H9 (cell line): ENCODE measurements at regions not wholly inside any gene's neighbourhood (a gene's known extent, or its start where the extent isn't known, plus 50 kb on each side); places are given as distances from the start of the nearest gene placed in this dataset.

ENCODE experiments used
- DNase-seq: peaks from one replicate; pipeline ENCODE4 v3.0.0-alpha.2; 2017
- H2AFZ ChIP-seq: one replicate; pipeline ENCODE4 v1.6.1; 2013; ENCODE audit warnings: mild to moderate bottlenecking, low read length, control low read depth, moderate library complexity
- H2AK5ac ChIP-seq: 2 replicates; pipeline ENCODE4 v1.6.1; 2013; ENCODE audit warnings: low read length, control low read depth, mixed read lengths; ENCODE audit not compliant: insufficient read length
- H2BK120ac ChIP-seq: one replicate; pipeline ENCODE4 v1.6.1; 2013; ENCODE audit warnings: low read depth, mild to moderate bottlenecking, low read length, control low read depth, inconsistent platforms; ENCODE audit not compliant: poor library complexity, severe bottlenecking
- H2BK12ac ChIP-seq: 2 replicates; pipeline ENCODE4 v1.6.1; 2013; ENCODE audit warnings: low read length, control low read depth, mixed read lengths, low read depth; ENCODE audit not compliant: insufficient read length
- H2BK15ac ChIP-seq: 2 replicates; pipeline ENCODE4 v1.6.1; 2013; ENCODE audit warnings: low read depth, low read length, control low read depth
- H2BK20ac ChIP-seq: one replicate; pipeline ENCODE4 v1.6.1; 2013; ENCODE audit warnings: low read depth, mild to moderate bottlenecking, low read length, control low read depth, inconsistent platforms; ENCODE audit not compliant: poor library complexity, severe bottlenecking
- H2BK5ac ChIP-seq: 2 replicates; pipeline ENCODE4 v1.6.1; 2013; ENCODE audit warnings: low read length, control low read depth, mixed read lengths; ENCODE audit not compliant: insufficient read length
- H3K14ac ChIP-seq: 2 replicates; pipeline ENCODE4 v1.6.1; 2013; ENCODE audit warnings: low read length, control low read depth; ENCODE audit not compliant: insufficient read depth
- H3K18ac ChIP-seq: 2 replicates; pipeline ENCODE4 v1.6.1; 2013; ENCODE audit warnings: low read depth, mild to moderate bottlenecking, mixed read lengths, low read length, control low read depth; ENCODE audit not compliant: insufficient read length
- H3K23ac ChIP-seq: 2 replicates; pipeline ENCODE4 v1.6.1; 2013; ENCODE audit warnings: low read length, control low read depth, mixed read lengths, low read depth; ENCODE audit not compliant: insufficient read length
- H3K23me2 ChIP-seq: 2 replicates; pipeline ENCODE4 v1.6.1; 2013; ENCODE audit warnings: low read depth, mild to moderate bottlenecking, mixed read lengths, low read length, control low read depth; ENCODE audit not compliant: insufficient read length, poor library complexity, severe bottlenecking
- H3K27ac ChIP-seq: 2 replicates; pipeline ENCODE4 v1.5.1; 2013; ENCODE audit warnings: low read length, control low read depth, mixed read lengths, low read depth; ENCODE audit not compliant: insufficient read length
- H3K27me3 ChIP-seq: 2 replicates; pipeline ENCODE4 v1.6.1; 2013; ENCODE audit warnings: low read length, control low read depth, inconsistent platforms; ENCODE audit not compliant: insufficient read depth
- H3K4ac ChIP-seq: 2 replicates; pipeline ENCODE4 v1.6.1; 2013; ENCODE audit warnings: low read depth, mild to moderate bottlenecking, control low read depth, inconsistent platforms, low read length, moderate library complexity
- H3K4me1 ChIP-seq: 2 replicates; pipeline ENCODE4 v1.6.1; 2013; ENCODE audit warnings: low read length, control low read depth, inconsistent platforms; ENCODE audit not compliant: insufficient read depth
- H3K4me2 ChIP-seq: 2 replicates; pipeline ENCODE4 v1.6.1; 2013; ENCODE audit warnings: low read length, control low read depth, mixed read lengths; ENCODE audit not compliant: insufficient read length, insufficient read depth
- H3K56ac ChIP-seq: 2 replicates; pipeline ENCODE4 v1.6.1; 2013; ENCODE audit warnings: low read depth, mild to moderate bottlenecking, mixed read lengths, low read length, control low read depth; ENCODE audit not compliant: insufficient read length
- H3K79me1 ChIP-seq: 2 replicates; pipeline ENCODE4 v1.6.1; 2013; ENCODE audit warnings: low read depth, mild to moderate bottlenecking, moderate library complexity, low read length, control low read depth, inconsistent platforms; ENCODE audit not compliant: insufficient read depth, poor library complexity, severe bottlenecking
- H3K79me2 ChIP-seq: 2 replicates; pipeline ENCODE4 v1.6.1; 2013; ENCODE audit warnings: low read length, control low read depth, inconsistent platforms; ENCODE audit not compliant: insufficient read depth
- H3K9ac ChIP-seq: 2 replicates; pipeline ENCODE4 v1.6.1; 2013; ENCODE audit warnings: low read length, control low read depth, mixed read lengths; ENCODE audit not compliant: insufficient read length; ENCODE audit errors: extremely low read depth
- H3K9me3 ChIP-seq: one replicate; pipeline ENCODE4 v1.6.1; 2013; ENCODE audit warnings: low read depth, low read length, inconsistent platforms; ENCODE audit not compliant: control insufficient read depth
- H3T11ph ChIP-seq: one replicate; pipeline ENCODE4 v1.6.1; 2013; ENCODE audit warnings: mild to moderate bottlenecking, low read length, control low read depth, inconsistent platforms
- H4K20me1 ChIP-seq: one replicate; pipeline ENCODE4 v1.6.1; 2013; ENCODE audit not compliant: control insufficient read depth, insufficient read length, insufficient read depth
- H4K5ac ChIP-seq: 2 replicates; pipeline ENCODE4 v1.6.1; 2013; ENCODE audit warnings: low read depth, mild to moderate bottlenecking, mixed read lengths, low read length, control low read depth; ENCODE audit not compliant: insufficient read length
- H4K8ac ChIP-seq: replicated peaks from 2 replicates; pipeline ENCODE4 v1.6.1; 2013; ENCODE audit warnings: low read length, control low read depth, mixed read lengths, low read depth; ENCODE audit not compliant: insufficient read length
- H4K91ac ChIP-seq: 2 replicates; pipeline ENCODE4 v1.6.1; 2013; ENCODE audit warnings: low read depth, mild to moderate bottlenecking, moderate library complexity, mixed read lengths, low read length, control low read depth; ENCODE audit not compliant: insufficient read length
- H3K27ac Mint-ChIP-seq, 3 experiments: 2 replicates in 2 of 3; 3 replicates in 1 of 3; pipeline ENCODE4 v1.8.0; 2020 to 2021; ENCODE audit warnings: mixed read lengths in 3 of 3, mild to moderate bottlenecking in 1 of 3, moderate library complexity in 1 of 3
- H3K27me3 Mint-ChIP-seq: 2 replicates; pipeline ENCODE4 v1.8.0; 2021; ENCODE audit warnings: low read depth, mild to moderate bottlenecking, moderate library complexity, mixed read lengths
- H3K36me3 Mint-ChIP-seq, 3 experiments: 2 replicates in 2 of 3; 3 replicates in 1 of 3; pipeline ENCODE4 v1.8.0; 2020 to 2021; ENCODE audit warnings: low read depth in 3 of 3, mixed read lengths in 3 of 3; ENCODE audit not compliant: insufficient read depth in 1 of 3
- H3K4me1 Mint-ChIP-seq, 2 experiments: 2 replicates each; pipeline ENCODE4 v1.8.0; 2020; ENCODE audit warnings: mixed read lengths in 2 of 2
- H3K4me3 Mint-ChIP-seq, 2 experiments: 2 replicates in 1 of 2; 3 replicates in 1 of 2; pipeline ENCODE4 v1.8.0; 2020 to 2021; ENCODE audit warnings: mild to moderate bottlenecking in 2 of 2, mixed read lengths in 2 of 2, moderate library complexity in 1 of 2
- H3K9me3 Mint-ChIP-seq, 2 experiments: 2 replicates in 1 of 2; 3 replicates in 1 of 2; pipeline ENCODE4 v1.8.0; 2020; ENCODE audit warnings: mild to moderate bottlenecking in 2 of 2, mixed read lengths in 2 of 2, moderate library complexity in 1 of 2
- WGBS: extraction: QIAGEN DNeasy Blood & Tissue Kit; methylation state at CpG from one replicate; pipeline ENCODE4 v1.1.7; 2013; ENCODE audit warnings: missing lambda C conversion rate, low lambda C conversion rate, mixed read lengths; ENCODE audit not compliant: insufficient read length; ENCODE audit errors: extremely low coverage; 5-methylcytosine and 5-hydroxymethylcytosine counted together
- TF ChIP-seq, protein P1 (sequence below): fragments of 200-600 bp; sonication (generic); conservative IDR thresholded peaks from 3 replicates; pipeline ENCODE4 v1.8.0; 2021; ENCODE audit warnings: antibody characterized with exemption, mild to moderate bottlenecking

DNA sequence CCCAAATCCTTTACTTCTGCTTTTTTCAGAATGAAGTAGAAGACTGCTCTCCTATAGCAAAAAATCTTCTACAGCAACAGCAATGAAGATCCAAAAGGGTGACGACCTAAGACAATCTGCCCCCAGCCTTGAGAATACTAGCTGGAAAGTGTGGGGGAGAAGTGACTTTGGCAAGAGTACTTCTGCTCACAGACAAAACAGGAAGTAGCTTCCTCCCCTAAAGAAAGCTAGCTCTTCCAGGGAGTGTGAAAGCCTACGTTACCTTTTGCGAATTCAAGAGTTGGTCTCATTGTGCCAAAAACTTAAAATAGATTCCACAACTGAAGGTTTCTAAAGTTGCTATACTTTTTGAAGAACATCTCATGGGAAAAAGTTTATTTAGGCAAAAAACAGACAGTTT is 1069.2 kb upstream of the CHAC2 start:
- Mint-ChIP-seq H3K4me1 (peaks cover 11 to 19% of the 10 kb centered on the region in 2 experiments), H3K36me3 (no peaks in the 10 kb centered on the region), H3K9me3 (no peaks in the 10 kb centered on the region), H3K4me3 (no peak overlapping the region), H3K27ac (no peak overlapping the region), H3K27me3 (no peaks in the 10 kb centered on the region)
- Histone ChIP-seq H3K4me1 (no peaks in the 10 kb centered on the region; the same call in 1 of the 2 replicates), H2BK15ac (no peak overlapping the region), H4K5ac (no peak overlapping the region), H3K14ac (no peak overlapping the region), H3K27me3 (no peaks in the 10 kb centered on the region), H3K9ac (no peak overlapping the region), H3K18ac (no peak overlapping the region), H3K56ac (no peak overlapping the region), H3K27ac (no peak overlapping the region), H2BK120ac (no peak overlapping the region), H2AFZ (no peak overlapping the region), H2BK5ac (no peak overlapping the region), H3K79me1 (no peaks in the 10 kb centered on the region), H3K9me3 (no peaks in the 10 kb centered on the region), H2BK20ac (no peak overlapping the region), H2BK12ac (no peak overlapping the region), H3T11ph (no peak overlapping the region), H4K91ac (no peak overlapping the region), H4K8ac (no peak overlapping the region), H3K4ac (no peak overlapping the region), H3K23me2 (no peaks in the 10 kb centered on the region), H3K23ac (no peak overlapping the region), H3K4me2 (no peak overlapping the region), H2AK5ac (no peak overlapping the region), H3K79me2 (no peaks in the 10 kb centered on the region), H4K20me1 (no peaks in the 10 kb centered on the region)
- TF ChIP-seq, protein P1, sequence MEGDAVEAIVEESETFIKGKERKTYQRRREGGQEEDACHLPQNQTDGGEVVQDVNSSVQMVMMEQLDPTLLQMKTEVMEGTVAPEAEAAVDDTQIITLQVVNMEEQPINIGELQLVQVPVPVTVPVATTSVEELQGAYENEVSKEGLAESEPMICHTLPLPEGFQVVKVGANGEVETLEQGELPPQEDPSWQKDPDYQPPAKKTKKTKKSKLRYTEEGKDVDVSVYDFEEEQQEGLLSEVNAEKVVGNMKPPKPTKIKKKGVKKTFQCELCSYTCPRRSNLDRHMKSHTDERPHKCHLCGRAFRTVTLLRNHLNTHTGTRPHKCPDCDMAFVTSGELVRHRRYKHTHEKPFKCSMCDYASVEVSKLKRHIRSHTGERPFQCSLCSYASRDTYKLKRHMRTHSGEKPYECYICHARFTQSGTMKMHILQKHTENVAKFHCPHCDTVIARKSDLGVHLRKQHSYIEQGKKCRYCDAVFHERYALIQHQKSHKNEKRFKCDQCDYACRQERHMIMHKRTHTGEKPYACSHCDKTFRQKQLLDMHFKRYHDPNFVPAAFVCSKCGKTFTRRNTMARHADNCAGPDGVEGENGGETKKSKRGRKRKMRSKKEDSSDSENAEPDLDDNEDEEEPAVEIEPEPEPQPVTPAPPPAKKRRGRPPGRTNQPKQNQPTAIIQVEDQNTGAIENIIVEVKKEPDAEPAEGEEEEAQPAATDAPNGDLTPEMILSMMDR: no peak
- DNase-seq: no peak
- WGBS: no CpG with 5 or more reads among the region's 3 CpGs
